ENCODE measurements at regions not wholly inside any gene's neighbourhood (a gene's known extent, or its start where the extent isn't known, plus 50 kb on each side); places are given as distances from the start of the nearest gene placed in this dataset.

DNA sequence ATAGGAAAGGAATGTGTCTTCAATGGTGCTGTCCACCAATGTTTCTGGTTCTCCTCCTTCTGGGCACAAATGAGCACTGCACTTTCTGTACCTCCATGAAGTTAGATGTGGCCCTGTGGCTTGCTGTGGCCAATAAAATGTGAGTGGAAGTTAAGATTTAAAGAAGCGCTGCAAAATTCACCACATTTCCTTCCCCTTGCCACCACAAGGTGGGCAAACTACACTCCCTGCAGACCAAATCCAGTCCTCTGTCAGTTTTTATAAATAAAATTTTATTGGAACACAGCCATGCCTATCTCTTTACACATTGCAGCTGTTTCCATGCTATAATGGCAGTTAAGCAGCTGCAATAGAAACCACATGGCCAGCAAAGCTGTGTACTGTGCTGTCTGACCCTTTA is 141.4 kb upstream of the TMPO start:
- TF ChIP-seq, protein P1, sequence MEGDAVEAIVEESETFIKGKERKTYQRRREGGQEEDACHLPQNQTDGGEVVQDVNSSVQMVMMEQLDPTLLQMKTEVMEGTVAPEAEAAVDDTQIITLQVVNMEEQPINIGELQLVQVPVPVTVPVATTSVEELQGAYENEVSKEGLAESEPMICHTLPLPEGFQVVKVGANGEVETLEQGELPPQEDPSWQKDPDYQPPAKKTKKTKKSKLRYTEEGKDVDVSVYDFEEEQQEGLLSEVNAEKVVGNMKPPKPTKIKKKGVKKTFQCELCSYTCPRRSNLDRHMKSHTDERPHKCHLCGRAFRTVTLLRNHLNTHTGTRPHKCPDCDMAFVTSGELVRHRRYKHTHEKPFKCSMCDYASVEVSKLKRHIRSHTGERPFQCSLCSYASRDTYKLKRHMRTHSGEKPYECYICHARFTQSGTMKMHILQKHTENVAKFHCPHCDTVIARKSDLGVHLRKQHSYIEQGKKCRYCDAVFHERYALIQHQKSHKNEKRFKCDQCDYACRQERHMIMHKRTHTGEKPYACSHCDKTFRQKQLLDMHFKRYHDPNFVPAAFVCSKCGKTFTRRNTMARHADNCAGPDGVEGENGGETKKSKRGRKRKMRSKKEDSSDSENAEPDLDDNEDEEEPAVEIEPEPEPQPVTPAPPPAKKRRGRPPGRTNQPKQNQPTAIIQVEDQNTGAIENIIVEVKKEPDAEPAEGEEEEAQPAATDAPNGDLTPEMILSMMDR (IDR thresholded peaks at IDR 0.05; ENCODE audit: low read depth, low read length, poor library complexity, severe bottlenecking), result no peak
- TF ChIP-seq EZH2phosphoT487 (IDR thresholded peaks at IDR 0.05; ENCODE audit: borderline replicate concordance, low read length), result no peak
- Histone ChIP-seq H4K20me1 (ENCODE audit: control insufficient read depth, insufficient read depth, low read depth, low read length) (no peaks in the 10 kb centered on the region), H3K9me2 (replicated peaks; ENCODE audit: control insufficient read depth, low read length) (no peaks in the 10 kb centered on the region), H3K9me3 (ENCODE audit: control insufficient read depth, insufficient read depth, low read length) (no peaks in the 10 kb centered on the region), H3K4me2 (ENCODE audit: low read length) (no peak overlapping the region), H3K4me1 (ENCODE audit: control insufficient read depth, low read length) (no peaks in the 10 kb centered on the region), H3K79me2 (ENCODE audit: control insufficient read depth, low read length) (no peaks in the 10 kb centered on the region), H3K4me3 (ENCODE audit: low read length) (no peak overlapping the region), H3K27ac (ENCODE audit: low read depth, low read length) (no peak overlapping the region), H3K36me3 (ENCODE audit: control insufficient read depth, low read length) (no peaks in the 10 kb centered on the region), H3K27me3 (ENCODE audit: control insufficient read depth, low read length) (peaks cover 8% of the 10 kb centered on the region; the same call in 1 of the 2 replicates), H3F3A (ENCODE audit: control insufficient read depth, insufficient read depth) (no peaks in the 10 kb centered on the region)

DNA sequence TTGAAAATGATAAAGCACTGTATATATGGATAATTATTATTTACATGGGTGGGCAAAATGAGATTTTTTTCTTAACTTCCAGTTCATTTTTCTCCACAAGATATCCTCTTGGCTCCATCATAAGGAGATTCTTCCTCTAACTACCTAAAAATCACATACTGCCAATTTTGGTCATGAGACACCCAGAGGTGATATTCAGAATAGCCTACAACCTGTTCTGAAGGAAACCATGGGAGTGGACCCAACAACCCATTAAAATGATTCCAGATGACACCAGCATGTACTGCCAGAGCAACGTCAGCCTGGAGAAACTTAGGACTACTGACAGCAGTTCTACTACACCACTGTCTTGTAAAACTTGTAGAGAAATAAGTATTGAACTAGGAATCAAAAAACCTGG is 136.3 kb upstream of the TMPO start:
- no peaks in the 10 kb centered on the region for H4K20me1 ChIP-seq (ENCODE audit: control insufficient read depth, insufficient read depth, low read depth, low read length)
- no peaks in the 10 kb centered on the region for H3K79me2 ChIP-seq (ENCODE audit: control insufficient read depth, low read length)
- H3K4me2 ChIP-seq (ENCODE audit: low read length), result no peak overlapping the region
- H3F3A ChIP-seq (ENCODE audit: control insufficient read depth, insufficient read depth), result no peaks in the 10 kb centered on the region
- no peak overlapping the region for H3K27ac ChIP-seq (ENCODE audit: low read depth, low read length)
- H3K27me3 ChIP-seq (ENCODE audit: control insufficient read depth, low read length), result 0 out of 2 replicates have a peak, but pooled peaks cover 8% of the 10 kb centered on the region
- H3K9me3 ChIP-seq (ENCODE audit: control insufficient read depth, insufficient read depth, low read length), result no peaks in the 10 kb centered on the region
- no peaks in the 10 kb centered on the region for H3K36me3 ChIP-seq (ENCODE audit: control insufficient read depth, low read length)
- no peak overlapping the region for H3K4me3 ChIP-seq (ENCODE audit: low read length)
- H3K4me1 ChIP-seq (ENCODE audit: control insufficient read depth, low read length), result no peaks in the 10 kb centered on the region
- no peaks in the 10 kb centered on the region for H3K9me2 ChIP-seq (replicated peaks; ENCODE audit: control insufficient read depth, low read length)
- TF ChIP-seq EZH2phosphoT487 (IDR thresholded peaks at IDR 0.05; ENCODE audit: borderline replicate concordance, low read length), result no peak
- TF ChIP-seq, protein P1 (IDR thresholded peaks at IDR 0.05; ENCODE audit: low read depth, low read length, poor library complexity, severe bottlenecking), result no peak

DNA sequence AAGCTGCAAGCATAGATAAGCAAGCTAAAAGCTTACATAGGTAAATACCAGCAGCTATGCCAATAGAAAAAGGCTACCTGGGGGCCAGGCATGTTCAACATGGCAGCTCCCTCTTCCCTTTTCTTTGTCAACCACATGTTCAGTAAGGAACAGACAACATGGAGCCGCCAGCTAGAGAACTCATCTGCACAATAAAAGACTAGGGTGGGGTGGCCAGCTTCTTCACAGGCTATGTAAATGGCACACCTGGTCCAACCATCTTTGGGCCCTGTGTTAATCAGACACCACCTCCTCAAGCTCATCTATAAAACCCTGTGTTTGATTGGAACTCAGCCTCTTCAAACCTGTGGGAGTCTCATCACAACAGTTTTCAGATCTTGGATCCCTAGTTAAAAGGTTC is 129.7 kb upstream of the TMPO start:
- H4K20me1 ChIP-seq (ENCODE audit: control insufficient read depth, insufficient read depth, low read depth, low read length), result no peaks in the 10 kb centered on the region
- TF ChIP-seq, protein P1 (IDR thresholded peaks at IDR 0.05; ENCODE audit: low read depth, low read length, poor library complexity, severe bottlenecking), result no peak
- no peak for TF ChIP-seq EZH2phosphoT487 (IDR thresholded peaks at IDR 0.05; ENCODE audit: borderline replicate concordance, low read length)
- H3K36me3 ChIP-seq (ENCODE audit: control insufficient read depth, low read length), result no peaks in the 10 kb centered on the region
- H3K79me2 ChIP-seq (ENCODE audit: control insufficient read depth, low read length), result no peaks in the 10 kb centered on the region
- no peaks in the 10 kb centered on the region for H3F3A ChIP-seq (ENCODE audit: control insufficient read depth, insufficient read depth)
- H3K4me2 ChIP-seq (ENCODE audit: low read length), result no peak overlapping the region
- H3K4me1 ChIP-seq (ENCODE audit: control insufficient read depth, low read length), result no peaks in the 10 kb centered on the region
- H3K9me2 ChIP-seq (replicated peaks; ENCODE audit: control insufficient read depth, low read length), result no peaks in the 10 kb centered on the region
- peaks cover 4% of the 10 kb centered on the region; the same call in 1 of the 2 replicates for H3K27me3 ChIP-seq (ENCODE audit: control insufficient read depth, low read length)
- no peaks in the 10 kb centered on the region for H3K9me3 ChIP-seq (ENCODE audit: control insufficient read depth, insufficient read depth, low read length)
- no peak overlapping the region for H3K4me3 ChIP-seq (ENCODE audit: low read length)
- no peak overlapping the region for H3K27ac ChIP-seq (ENCODE audit: low read depth, low read length)

Measured in DOHH2 (cell line).